ENCODE measurements at regions not wholly inside any gene's neighbourhood (a gene's known extent, or its start where the extent isn't known, plus 50 kb on each side); places are given as distances from the start of the nearest gene placed in this dataset.

DNA sequence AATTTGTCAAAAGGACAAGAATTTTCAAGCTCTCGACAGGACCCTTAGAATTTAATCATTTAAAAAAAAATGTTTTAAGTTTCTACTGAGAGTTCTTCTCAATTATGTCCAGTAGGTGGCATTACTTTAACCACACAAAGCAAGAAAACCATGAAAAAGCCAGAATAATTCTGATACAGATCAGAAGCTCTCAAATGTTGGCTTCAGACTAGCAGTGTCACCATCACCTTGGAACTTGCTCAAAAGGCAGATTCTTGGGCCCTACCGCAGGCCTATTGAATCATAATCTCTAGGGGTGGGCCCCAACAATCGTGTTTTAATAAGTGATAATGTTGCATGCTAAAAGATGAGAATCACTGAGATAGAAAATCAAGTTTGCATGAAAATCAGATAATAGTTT lies 99.5 kb upstream of the KCNMB2 start (continued):
- TF ChIP-seq, protein P1, sequence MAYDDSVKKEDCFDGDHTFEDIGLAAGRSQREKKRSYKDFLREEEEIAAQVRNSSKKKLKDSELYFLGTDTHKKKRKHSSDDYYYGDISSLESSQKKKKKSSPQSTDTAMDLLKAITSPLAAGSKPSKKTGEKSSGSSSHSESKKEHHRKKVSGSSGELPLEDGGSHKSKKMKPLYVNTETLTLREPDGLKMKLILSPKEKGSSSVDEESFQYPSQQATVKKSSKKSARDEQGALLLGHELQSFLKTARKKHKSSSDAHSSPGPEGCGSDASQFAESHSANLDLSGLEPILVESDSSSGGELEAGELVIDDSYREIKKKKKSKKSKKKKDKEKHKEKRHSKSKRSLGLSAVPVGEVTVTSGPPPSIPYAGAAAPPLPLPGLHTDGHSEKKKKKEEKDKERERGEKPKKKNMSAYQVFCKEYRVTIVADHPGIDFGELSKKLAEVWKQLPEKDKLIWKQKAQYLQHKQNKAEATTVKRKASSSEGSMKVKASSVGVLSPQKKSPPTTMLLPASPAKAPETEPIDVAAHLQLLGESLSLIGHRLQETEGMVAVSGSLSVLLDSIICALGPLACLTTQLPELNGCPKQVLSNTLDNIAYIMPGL (CRISPR knock-in tag; IDR thresholded peaks at IDR 0.05), result no peak
- no peak for TF ChIP-seq RELA (CRISPR knock-in tag; IDR thresholded peaks at IDR 0.05; ENCODE audit: borderline replicate concordance)

DNA sequence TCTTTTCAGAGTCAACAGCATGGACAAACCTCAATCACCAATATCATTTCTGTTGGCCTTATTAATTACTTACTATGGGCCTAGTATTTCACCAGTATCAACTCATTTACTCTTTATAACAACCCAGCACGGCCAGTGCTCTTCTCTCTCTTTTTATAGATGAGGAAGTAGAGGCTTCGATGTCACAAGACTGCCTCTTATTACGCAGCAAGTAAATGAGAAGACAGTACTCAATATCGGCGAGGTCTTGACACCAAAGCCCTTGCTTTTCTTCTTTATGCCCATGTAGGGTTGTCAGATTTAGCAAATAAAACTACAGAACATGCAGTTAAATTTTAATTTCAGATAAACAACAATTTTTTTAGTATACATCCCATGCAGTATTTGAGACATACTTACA lies 99.0 kb upstream of the KCNMB2 start:
- CTCF ChIA-PET, result interaction anchor here (0.6 to 1.5 kb wide), 9 partner anchors 9 to 530 kb away, joined by 3 to 7 read pairs (median 4); no protein-coding TSS in a partner anchor
- H3K4me1 Mint-ChIP-seq, result peaks cover 10% of the 10 kb centered on the region
- POLR2A ChIA-PET, result no interaction called here

DNA sequence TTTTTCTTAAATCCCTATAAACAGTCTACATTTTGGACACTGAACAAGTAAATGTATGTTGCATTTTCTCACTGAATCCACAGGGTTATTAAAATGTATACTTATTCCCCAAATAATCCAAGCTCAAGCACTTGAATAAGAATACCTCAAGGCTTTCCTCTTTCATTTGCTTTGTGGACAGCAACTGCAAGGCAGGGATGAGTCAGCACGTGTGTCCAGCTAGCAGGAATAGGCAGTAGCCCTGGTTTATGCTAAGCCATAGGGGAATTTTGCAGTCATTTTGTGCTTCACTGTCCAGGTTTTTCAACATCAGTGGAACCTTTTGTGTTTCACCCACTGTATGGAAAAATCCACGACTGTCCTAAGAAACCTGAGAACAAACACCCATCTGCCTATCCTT lies 96.7 kb upstream of the KCNMB2 start:
- Mint-ChIP-seq H3K9me3 (no peaks in the 10 kb centered on the region), H3K27ac (no peak overlapping the region), H3K27me3 (ENCODE audit: low read depth) (no peaks in the 10 kb centered on the region), H3K36me3 (no peaks in the 10 kb centered on the region), H3K4me1 (peaks cover 10% of the 10 kb centered on the region), H3K4me3 (no peak overlapping the region)
- ATAC-seq, result peak; percentile 30; the same call in 1 of the 2 replicates
- DNase-seq (ENCODE audit: low spot score), result no peak
- TF ChIP-seq, protein P2, sequence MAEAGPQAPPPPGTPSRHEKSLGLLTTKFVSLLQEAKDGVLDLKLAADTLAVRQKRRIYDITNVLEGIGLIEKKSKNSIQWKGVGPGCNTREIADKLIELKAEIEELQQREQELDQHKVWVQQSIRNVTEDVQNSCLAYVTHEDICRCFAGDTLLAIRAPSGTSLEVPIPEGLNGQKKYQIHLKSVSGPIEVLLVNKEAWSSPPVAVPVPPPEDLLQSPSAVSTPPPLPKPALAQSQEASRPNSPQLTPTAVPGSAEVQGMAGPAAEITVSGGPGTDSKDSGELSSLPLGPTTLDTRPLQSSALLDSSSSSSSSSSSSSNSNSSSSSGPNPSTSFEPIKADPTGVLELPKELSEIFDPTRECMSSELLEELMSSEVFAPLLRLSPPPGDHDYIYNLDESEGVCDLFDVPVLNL (CRISPR knock-in tag; IDR thresholded peaks at IDR 0.05; ENCODE audit: borderline replicate concordance, low read depth), result no peak
- no peak for TF ChIP-seq ATF1 (CRISPR knock-in tag; IDR thresholded peaks at IDR 0.05)
- TF ChIP-seq JUN (CRISPR knock-in tag; IDR thresholded peaks at IDR 0.05), result no peak
- TF ChIP-seq, protein P3, sequence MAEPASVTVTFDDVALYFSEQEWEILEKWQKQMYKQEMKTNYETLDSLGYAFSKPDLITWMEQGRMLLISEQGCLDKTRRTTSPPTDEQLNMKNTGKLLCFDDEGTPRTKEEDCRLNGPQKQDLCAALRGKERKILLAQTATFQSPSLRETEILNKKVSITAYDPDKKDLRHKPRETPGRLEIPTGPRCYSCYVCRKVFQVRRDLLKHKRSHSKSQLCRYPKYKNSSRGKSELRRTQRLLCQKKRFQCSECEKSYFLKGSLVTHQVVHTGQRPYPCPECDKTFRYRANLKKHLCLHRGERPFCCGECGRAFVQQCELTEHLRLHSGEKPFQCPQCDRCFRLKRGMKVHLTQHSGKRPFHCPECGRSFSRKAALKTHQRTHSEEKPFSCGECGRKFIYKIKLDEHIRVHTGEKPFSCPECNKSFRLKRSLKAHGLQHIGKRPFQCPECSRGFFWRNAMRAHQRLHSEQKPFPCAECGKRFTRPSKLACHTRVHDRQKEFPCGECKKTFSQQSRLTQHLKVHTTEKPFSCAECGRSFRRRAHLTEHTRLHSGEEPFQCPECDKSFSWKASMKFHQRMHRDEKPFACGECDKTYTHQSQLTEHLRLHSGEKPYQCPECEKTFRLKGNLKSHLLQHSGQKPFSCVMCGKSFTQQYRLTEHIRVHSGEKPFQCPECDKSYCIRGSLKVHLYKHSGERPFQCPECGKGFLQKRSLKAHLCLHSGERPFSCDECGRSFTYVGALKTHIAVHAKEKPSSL (CRISPR knock-in tag; conservative IDR thresholded peaks at IDR 0.05), result no peak
- TF ChIP-seq CREM (CRISPR knock-in tag; IDR thresholded peaks at IDR 0.05), result no peak
- no peak for TF ChIP-seq ELF4 (CRISPR knock-in tag; IDR thresholded peaks at IDR 0.05; ENCODE audit: low read depth)
- TF ChIP-seq, protein P4, sequence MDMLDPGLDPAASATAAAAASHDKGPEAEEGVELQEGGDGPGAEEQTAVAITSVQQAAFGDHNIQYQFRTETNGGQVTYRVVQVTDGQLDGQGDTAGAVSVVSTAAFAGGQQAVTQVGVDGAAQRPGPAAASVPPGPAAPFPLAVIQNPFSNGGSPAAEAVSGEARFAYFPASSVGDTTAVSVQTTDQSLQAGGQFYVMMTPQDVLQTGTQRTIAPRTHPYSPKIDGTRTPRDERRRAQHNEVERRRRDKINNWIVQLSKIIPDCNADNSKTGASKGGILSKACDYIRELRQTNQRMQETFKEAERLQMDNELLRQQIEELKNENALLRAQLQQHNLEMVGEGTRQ (CRISPR knock-in tag; IDR thresholded peaks at IDR 0.05), result no peak
- TF ChIP-seq ZNF396 (CRISPR knock-in tag; IDR thresholded peaks at IDR 0.05; ENCODE audit: borderline replicate concordance), result no peak
- no peak for TF ChIP-seq RELA (CRISPR knock-in tag; IDR thresholded peaks at IDR 0.05; ENCODE audit: borderline replicate concordance)
- TF ChIP-seq, protein P5, sequence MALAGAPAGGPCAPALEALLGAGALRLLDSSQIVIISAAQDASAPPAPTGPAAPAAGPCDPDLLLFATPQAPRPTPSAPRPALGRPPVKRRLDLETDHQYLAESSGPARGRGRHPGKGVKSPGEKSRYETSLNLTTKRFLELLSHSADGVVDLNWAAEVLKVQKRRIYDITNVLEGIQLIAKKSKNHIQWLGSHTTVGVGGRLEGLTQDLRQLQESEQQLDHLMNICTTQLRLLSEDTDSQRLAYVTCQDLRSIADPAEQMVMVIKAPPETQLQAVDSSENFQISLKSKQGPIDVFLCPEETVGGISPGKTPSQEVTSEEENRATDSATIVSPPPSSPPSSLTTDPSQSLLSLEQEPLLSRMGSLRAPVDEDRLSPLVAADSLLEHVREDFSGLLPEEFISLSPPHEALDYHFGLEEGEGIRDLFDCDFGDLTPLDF (CRISPR knock-in tag; IDR thresholded peaks at IDR 0.05), result no peak
- no peak for TF ChIP-seq SMAD4 (CRISPR knock-in tag; IDR thresholded peaks at IDR 0.05)
- TF ChIP-seq, protein P6, sequence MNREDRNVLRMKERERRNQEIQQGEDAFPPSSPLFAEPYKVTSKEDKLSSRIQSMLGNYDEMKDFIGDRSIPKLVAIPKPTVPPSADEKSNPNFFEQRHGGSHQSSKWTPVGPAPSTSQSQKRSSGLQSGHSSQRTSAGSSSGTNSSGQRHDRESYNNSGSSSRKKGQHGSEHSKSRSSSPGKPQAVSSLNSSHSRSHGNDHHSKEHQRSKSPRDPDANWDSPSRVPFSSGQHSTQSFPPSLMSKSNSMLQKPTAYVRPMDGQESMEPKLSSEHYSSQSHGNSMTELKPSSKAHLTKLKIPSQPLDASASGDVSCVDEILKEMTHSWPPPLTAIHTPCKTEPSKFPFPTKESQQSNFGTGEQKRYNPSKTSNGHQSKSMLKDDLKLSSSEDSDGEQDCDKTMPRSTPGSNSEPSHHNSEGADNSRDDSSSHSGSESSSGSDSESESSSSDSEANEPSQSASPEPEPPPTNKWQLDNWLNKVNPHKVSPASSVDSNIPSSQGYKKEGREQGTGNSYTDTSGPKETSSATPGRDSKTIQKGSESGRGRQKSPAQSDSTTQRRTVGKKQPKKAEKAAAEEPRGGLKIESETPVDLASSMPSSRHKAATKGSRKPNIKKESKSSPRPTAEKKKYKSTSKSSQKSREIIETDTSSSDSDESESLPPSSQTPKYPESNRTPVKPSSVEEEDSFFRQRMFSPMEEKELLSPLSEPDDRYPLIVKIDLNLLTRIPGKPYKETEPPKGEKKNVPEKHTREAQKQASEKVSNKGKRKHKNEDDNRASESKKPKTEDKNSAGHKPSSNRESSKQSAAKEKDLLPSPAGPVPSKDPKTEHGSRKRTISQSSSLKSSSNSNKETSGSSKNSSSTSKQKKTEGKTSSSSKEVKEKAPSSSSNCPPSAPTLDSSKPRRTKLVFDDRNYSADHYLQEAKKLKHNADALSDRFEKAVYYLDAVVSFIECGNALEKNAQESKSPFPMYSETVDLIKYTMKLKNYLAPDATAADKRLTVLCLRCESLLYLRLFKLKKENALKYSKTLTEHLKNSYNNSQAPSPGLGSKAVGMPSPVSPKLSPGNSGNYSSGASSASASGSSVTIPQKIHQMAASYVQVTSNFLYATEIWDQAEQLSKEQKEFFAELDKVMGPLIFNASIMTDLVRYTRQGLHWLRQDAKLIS (CRISPR knock-in tag; IDR thresholded peaks at IDR 0.05; ENCODE audit: borderline replicate concordance), result no peak
- no peak for TF ChIP-seq NFYB (CRISPR knock-in tag; conservative IDR thresholded peaks at IDR 0.05; ENCODE audit: low read depth)
- ChIA-PET POLR2A (no interaction called here), CTCF (no interaction called here)

More for the DNA sequence above, 99.0 kb upstream of the KCNMB2 start:
- H3K27me3 Mint-ChIP-seq (ENCODE audit: low read depth), result no peaks in the 10 kb centered on the region
- no peak overlapping the region for H3K27ac Mint-ChIP-seq
- DNase-seq (ENCODE audit: low spot score) (no peak), ATAC-seq (no peak)
- TF ChIP-seq ELF4 (CRISPR knock-in tag; IDR thresholded peaks at IDR 0.05; ENCODE audit: low read depth), result no peak
- no peak for TF ChIP-seq ZNF138 (CRISPR knock-in tag; conservative IDR thresholded peaks at IDR 0.05)
- TF ChIP-seq TP53 (CRISPR knock-in tag; IDR thresholded peaks at IDR 0.05), result no peak
- TF ChIP-seq, protein P7, sequence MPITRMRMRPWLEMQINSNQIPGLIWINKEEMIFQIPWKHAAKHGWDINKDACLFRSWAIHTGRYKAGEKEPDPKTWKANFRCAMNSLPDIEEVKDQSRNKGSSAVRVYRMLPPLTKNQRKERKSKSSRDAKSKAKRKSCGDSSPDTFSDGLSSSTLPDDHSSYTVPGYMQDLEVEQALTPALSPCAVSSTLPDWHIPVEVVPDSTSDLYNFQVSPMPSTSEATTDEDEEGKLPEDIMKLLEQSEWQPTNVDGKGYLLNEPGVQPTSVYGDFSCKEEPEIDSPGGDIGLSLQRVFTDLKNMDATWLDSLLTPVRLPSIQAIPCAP (CRISPR knock-in tag; IDR thresholded peaks at IDR 0.05), result no peak
- TF ChIP-seq, protein P5 (CRISPR knock-in tag; IDR thresholded peaks at IDR 0.05), result no peak
- TF ChIP-seq HMGA2 (CRISPR knock-in tag; IDR thresholded peaks at IDR 0.05), result no peak
- no peaks in the 10 kb centered on the region for H3K9me3 Mint-ChIP-seq
- no peaks in the 10 kb centered on the region for H3K36me3 Mint-ChIP-seq
- H3K4me3 Mint-ChIP-seq, result no peak overlapping the region
